ENCODE measurements at regions not wholly inside any gene's neighbourhood (a gene's known extent, or its start where the extent isn't known, plus 50 kb on each side); places are given as distances from the start of the nearest gene placed in this dataset.
"Not testable (repeated sequence)": the region's sequence is repeated elsewhere in the genome, so short reads cannot be mapped to it uniquely, and the experiment has no call there.

GRCh38 chr9:82052081-82052480 is 63.5 kb downstream of the SPATA31D1 start:
- no peak overlapping the region for H3K4me3 Mint-ChIP-seq
- peaks cover 2% of the 10 kb centered on the region for H3K9me3 Mint-ChIP-seq
- no peaks in the 10 kb centered on the region for H3K36me3 Mint-ChIP-seq (ENCODE audit: low read depth)
- H3K27ac Mint-ChIP-seq, result no peak overlapping the region
- no peak for TF ChIP-seq CTCF (IDR thresholded peaks at IDR 0.05; ENCODE audit: unreplicated experiment in 3 of 3)
- peaks cover 9% of the 10 kb centered on the region for H3K27me3 Mint-ChIP-seq (ENCODE audit: low read depth)
- H3K4me1 Mint-ChIP-seq, result no peaks in the 10 kb centered on the region

- Mint-ChIP-seq H3K9me3 (peaks cover 2% of the 10 kb centered on the region), H3K4me3 (no peak overlapping the region)
These were observed 65.9 kb downstream of the SPATA31D1 start for GRCh38 chr9:82054264-82055015.

DNA sequence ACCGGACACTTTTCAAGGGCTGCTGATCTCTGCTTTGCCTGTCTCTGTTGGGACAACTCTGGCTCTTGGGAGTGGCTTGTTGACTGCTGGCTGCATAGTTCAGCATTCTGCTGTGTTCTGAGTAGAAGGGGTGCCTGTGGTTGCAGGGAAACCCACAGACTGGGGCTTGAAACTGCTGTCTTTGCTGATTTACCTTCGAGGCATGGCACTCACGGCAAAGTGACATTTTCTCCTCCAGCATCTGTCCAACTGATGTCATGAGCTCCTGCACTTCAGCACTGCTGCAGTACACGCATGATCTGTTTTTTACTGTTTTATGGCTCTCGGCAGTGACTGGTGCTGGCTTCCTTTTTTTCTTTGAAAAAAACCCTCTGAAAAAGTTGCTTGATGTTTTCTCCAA is 69.2 kb downstream of the SPATA31D1 start:
- Mint-ChIP-seq H3K4me3 (no peak overlapping the region), H3K9me3 (peaks cover 1% of the 10 kb centered on the region), H3K27me3 (ENCODE audit: low read depth) (peaks cover 16% of the 10 kb centered on the region), H3K36me3 (ENCODE audit: low read depth) (no peaks in the 10 kb centered on the region), H3K4me1 (peaks cover 10% of the 10 kb centered on the region), H3K27ac (no peak overlapping the region)
- no peak for TF ChIP-seq CTCF (IDR thresholded peaks at IDR 0.05; ENCODE audit: unreplicated experiment in 3 of 3)

More at GRCh38 chr9:82054264-82055015, 65.9 kb downstream of the SPATA31D1 start:
- TF ChIP-seq CTCF (IDR thresholded peaks at IDR 0.05; ENCODE audit: unreplicated experiment in 3 of 3), result no peak
- no peak overlapping the region for H3K27ac Mint-ChIP-seq
- peaks cover 9% of the 10 kb centered on the region for H3K27me3 Mint-ChIP-seq (ENCODE audit: low read depth)
- no peaks in the 10 kb centered on the region for H3K4me1 Mint-ChIP-seq
- H3K36me3 Mint-ChIP-seq (ENCODE audit: low read depth), result no peaks in the 10 kb centered on the region

GRCh38 chr9:82061801-82062200 is 73.2 kb downstream of the SPATA31D1 start:
- Mint-ChIP-seq H3K27ac (peak overlapping the region; percentile 14 to 51 (median 36)), H3K4me1 (peaks cover 10% of the 10 kb centered on the region), H3K4me3 (peak overlapping the region in 2 of 3 experiments; percentile 12)
- not testable (repeated sequence) for H3K9me3 Mint-ChIP-seq; H3K36me3 Mint-ChIP-seq (ENCODE audit: low read depth); H3K27me3 Mint-ChIP-seq (ENCODE audit: low read depth)

DNA sequence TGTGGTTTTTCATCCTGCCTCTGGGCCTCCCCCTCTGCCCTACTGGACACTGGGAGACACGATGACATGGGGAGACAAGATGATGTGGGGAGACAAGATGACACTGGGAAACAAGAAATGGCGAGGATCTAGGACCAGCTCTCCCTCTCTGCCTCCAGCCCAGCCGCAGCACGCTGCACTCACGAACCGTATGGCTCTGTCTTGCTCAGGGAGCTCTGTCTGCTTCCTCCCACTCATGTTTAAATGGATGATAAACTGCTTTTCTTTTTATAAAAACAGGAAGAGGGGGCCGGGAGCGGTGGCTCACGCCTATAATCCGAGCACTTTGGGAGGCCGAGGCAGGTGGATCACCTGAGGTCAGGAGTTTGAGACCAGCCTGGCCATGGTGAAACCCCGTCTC is 73.7 kb downstream of the SPATA31D1 start:
- Mint-ChIP-seq H3K4me1 (peaks cover 10% of the 10 kb centered on the region), H3K9me3 (no peaks in the 10 kb centered on the region), H3K27ac (peak overlapping the region; percentile 14 to 51 (median 36)), H3K36me3 (ENCODE audit: low read depth) (no peaks in the 10 kb centered on the region), H3K27me3 (ENCODE audit: low read depth) (peaks cover 9% of the 10 kb centered on the region), H3K4me3 (peak overlapping the region in 2 of 3 experiments; percentile 12)
- no peak for TF ChIP-seq CTCF (IDR thresholded peaks at IDR 0.05; ENCODE audit: unreplicated experiment in 3 of 3)

DNA sequence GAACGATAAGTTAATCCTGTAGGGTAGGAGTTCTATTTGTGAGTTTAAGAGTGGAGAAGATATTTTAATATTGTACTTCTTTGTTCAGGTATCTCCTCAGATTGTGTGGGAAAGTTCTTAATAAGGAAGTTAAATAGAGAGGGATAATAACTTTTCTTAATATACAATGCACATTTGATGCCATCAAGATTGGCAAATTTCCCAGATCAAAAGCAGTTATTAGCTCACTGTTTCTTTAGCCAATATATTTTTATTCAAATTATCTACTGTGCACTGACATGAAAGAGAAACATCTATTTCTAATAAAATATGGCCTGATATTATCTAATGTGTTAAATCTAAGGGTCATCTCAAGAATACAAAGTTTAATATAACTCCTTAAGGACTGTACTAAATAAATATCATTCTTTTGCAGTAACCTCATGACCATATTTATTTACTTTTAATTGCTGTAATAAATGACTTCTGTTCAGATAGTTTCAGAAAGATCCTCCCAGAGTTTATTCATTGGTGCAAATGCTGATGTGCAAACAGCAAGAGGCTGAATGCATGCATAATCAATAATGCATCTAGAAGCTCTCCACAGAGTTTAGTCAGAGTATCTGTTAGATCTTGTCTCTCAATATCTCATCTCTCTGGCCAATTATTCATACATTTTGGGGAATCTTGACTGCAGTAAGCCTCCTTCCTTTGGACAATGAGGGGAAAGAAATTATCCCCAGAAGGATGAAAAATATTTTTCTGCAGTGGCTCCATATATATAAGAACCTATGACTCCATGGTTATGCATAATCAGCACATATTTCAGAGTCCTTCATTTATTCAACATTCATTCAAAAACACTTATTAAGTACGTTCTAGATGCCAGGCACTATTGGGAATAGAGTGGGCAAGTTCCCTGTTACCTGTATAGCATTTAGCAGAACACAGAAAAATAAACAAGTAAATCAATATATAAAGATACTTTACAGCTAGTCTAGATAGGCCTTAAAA is 85.3 kb downstream of the SPATA31D1 start:
- Mint-ChIP-seq H3K27ac (no peak overlapping the region), H3K36me3 (ENCODE audit: low read depth) (no peaks in the 10 kb centered on the region), H3K9me3 (no peaks in the 10 kb centered on the region), H3K4me1 (no peaks in the 10 kb centered on the region), H3K4me3 (no peak overlapping the region), H3K27me3 (ENCODE audit: low read depth) (no peaks in the 10 kb centered on the region)
- TF ChIP-seq CTCF (IDR thresholded peaks at IDR 0.05; ENCODE audit: unreplicated experiment in 3 of 3), result no peak

Measured in nephron (organoid).